Kidney epithelial cell (primary cell): ENCODE measurements at regions not wholly inside any gene's neighbourhood (a gene's known extent, or its start where the extent isn't known, plus 50 kb on each side); places are given as distances from the start of the nearest gene placed in this dataset.
"Not testable (repeated sequence)": the region's sequence is repeated elsewhere in the genome, so short reads cannot be mapped to it uniquely, and the experiment has no call there.

Experiments
- DNase-seq: peaks from one replicate; pipeline ENCODE4 v3.0.0-alpha.2; 2010; ENCODE audit warnings: low read depth
- H3K27me3 ChIP-seq: 2 replicates; pipeline ENCODE4 v1.6.0; 2011; ENCODE audit warnings: low read length; ENCODE audit not compliant: control insufficient read depth, insufficient read depth
- H3K36me3 ChIP-seq: 2 replicates; pipeline ENCODE4 v1.5.1; 2011; ENCODE audit warnings: low read length; ENCODE audit not compliant: control insufficient read depth, insufficient read depth
- H3K4me3 ChIP-seq: 2 replicates; pipeline ENCODE4 v1.5.1; 2011; ENCODE audit warnings: low read depth, mild to moderate bottlenecking, control low read depth, low read length
- CTCF ChIP-seq: IDR thresholded peaks from 2 replicates; pipeline ENCODE4 v1.5.1; 2011; ENCODE audit warnings: mild to moderate bottlenecking, moderate library complexity, low read length, control low read depth, inconsistent platforms; ENCODE audit not compliant: insufficient read depth, poor library complexity, severe bottlenecking

GRCh38 chr7:52616552-52616951 is 418.9 kb upstream of the POM121L12 start:
- Histone ChIP-seq H3K27me3 (no peaks in the 10 kb centered on the region), H3K36me3 (no peaks in the 10 kb centered on the region), H3K4me3 (no peak overlapping the region)
- no peak for DNase-seq
- TF ChIP-seq CTCF, result no peak

DNA sequence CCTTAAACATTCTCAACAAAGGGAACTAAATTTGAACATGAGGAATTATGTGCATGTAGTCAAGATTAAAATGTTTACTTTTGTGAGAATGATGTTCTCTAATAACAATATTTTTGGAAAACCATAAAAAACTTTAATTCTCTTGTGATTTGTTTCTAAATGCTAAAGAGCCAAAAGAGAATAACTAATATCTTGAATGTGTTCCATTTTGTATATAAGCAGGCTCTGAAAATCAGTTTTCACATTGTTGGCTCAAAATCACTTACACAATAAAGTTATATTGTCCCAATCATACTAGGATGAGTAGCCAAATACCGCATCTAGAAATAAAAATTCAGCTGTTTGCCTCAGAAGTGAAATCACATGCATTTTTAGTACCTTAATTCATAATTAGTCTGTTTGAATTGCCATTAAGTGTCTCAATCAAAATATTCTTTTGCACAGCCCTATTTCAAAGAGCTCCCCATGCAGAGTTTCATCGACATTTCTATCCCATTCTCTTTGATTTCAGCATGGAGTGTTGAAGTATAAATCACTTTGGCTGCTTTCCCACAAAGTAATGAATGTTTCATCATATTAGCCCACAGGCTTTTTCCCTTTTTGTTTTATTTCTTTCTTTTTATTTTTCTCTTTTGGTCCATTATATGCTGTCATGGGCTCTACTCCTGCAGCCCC is 420.3 kb upstream of the POM121L12 start:
- Histone ChIP-seq H3K27me3 (no peaks in the 10 kb centered on the region), H3K36me3 (no peaks in the 10 kb centered on the region), H3K4me3 (no peak overlapping the region)
- no peak for DNase-seq
- TF ChIP-seq CTCF, result no peak

GRCh38 chr7:52609511-52609910 is 425.9 kb upstream of the POM121L12 start:
- no peak for TF ChIP-seq CTCF
- H3K36me3 ChIP-seq, result no peaks in the 10 kb centered on the region
- H3K27me3 ChIP-seq, result no peaks in the 10 kb centered on the region
- H3K4me3 ChIP-seq, result no peak overlapping the region
- no peak for DNase-seq

- H3K4me3 ChIP-seq, result no peak overlapping the region
- no peak for TF ChIP-seq CTCF
- DNase-seq, result no peak
- H3K27me3 ChIP-seq, result no peaks in the 10 kb centered on the region
- no peaks in the 10 kb centered on the region for H3K36me3 ChIP-seq
These were observed 442.7 kb upstream of the POM121L12 start for GRCh38 chr7:52592698-52593097.

- Histone ChIP-seq H3K36me3 (no peaks in the 10 kb centered on the region), H3K27me3 (no peaks in the 10 kb centered on the region), H3K4me3 (no peak overlapping the region)
- no peak for DNase-seq
- TF ChIP-seq CTCF, result no peak
These were observed 448.7 kb upstream of the POM121L12 start for GRCh38 chr7:52586704-52587103.

DNA sequence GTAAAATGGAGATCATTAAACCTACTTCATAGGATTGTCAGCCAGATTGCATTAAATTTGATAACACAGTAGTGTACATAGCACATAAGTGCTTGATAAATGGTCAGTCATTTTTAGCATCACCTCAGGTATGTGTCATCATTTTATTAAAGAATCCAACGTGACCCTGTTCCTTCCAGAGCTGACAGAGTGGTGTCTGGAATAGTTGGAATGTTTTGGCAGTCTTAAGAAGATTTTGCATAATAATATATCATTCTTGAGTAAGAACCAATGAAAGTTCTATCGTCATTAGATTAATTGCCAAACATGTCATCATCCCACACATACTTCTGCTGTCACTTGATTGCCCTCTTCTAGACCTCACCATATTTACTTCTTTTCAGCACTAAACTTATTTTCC is 451.4 kb upstream of the POM121L12 start:
- no peak for DNase-seq
- TF ChIP-seq CTCF, result no peak
- no peak overlapping the region for H3K4me3 ChIP-seq

GRCh38 chr7:52573141-52573540 is 462.3 kb upstream of the POM121L12 start:
- H3K4me3 ChIP-seq, H3K36me3 ChIP-seq, DNase-seq, H3K27me3 ChIP-seq: not testable (repeated sequence)

More for the DNA sequence above, 451.4 kb upstream of the POM121L12 start:
- Histone ChIP-seq H3K27me3 (no peaks in the 10 kb centered on the region), H3K36me3 (no peaks in the 10 kb centered on the region)
